Right lobe of liver (tissue), 4 donors: ENCODE measurements at regions not wholly inside any gene's neighbourhood (a gene's known extent, or its start where the extent isn't known, plus 50 kb on each side); places are given as distances from the start of the nearest gene placed in this dataset.

Source experiments
- POLR2A ChIP-seq: fragments of 450-650 bp; IDR thresholded peaks from one replicate; pipeline ENCODE4 v1.6.1; 2017; ENCODE audit warnings: antibody characterized with exemption, mild to moderate bottlenecking
- TF ChIP-seq, protein P1 (sequence below), 4 donors: fragments of 200-600 bp in 3 of 4; fragments of 450-650 bp in 1 of 4; IDR thresholded peaks; one replicate each; pipeline versions ENCODE4 v1.5.1 to v1.8.0; 2016 to 2022; ENCODE audit warnings: antibody characterized with exemption in 4 of 4, mild to moderate bottlenecking in 2 of 4
- donor health status: DM: no; HTN: no; CAD: no.
- donor health status: DM: no; HTN: no; CAD: no.
- donor health status: DM: no; HTN: yes; CAD: no.

DNA sequence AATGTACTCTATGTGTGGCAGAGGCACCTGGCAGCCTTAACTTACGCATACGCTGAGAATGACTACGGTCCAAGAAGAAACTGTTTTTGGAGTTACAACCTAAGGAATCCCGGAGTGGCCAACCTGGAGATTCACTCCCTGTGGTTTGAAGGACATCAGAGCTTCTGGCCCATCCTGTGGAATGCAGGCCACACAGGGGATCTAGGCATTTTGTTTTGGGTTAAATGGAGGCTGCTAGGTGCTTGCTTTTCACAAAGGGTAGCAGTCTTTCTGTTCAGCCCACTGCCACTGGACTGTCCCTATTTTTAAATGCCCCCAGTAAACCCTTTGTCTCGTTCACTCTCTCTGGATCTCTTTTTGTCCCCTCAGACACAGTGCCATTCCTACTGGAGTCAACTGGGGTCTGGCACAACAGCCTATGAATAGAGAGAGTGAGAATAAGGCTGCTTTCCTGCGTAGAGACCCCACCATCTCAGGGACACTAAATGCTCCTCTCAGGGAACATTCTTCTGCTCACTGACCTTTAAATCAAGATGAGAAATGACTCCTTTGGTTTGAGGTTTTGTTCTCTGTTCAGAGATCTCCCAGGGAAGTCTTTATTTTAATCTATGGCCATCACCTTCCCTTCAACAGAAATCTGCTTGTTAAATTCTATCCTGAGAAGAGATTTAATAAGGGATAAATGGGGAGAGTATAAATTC is 124.9 kb downstream of the B3GNT2 start:
- TF ChIP-seq, protein P1, sequence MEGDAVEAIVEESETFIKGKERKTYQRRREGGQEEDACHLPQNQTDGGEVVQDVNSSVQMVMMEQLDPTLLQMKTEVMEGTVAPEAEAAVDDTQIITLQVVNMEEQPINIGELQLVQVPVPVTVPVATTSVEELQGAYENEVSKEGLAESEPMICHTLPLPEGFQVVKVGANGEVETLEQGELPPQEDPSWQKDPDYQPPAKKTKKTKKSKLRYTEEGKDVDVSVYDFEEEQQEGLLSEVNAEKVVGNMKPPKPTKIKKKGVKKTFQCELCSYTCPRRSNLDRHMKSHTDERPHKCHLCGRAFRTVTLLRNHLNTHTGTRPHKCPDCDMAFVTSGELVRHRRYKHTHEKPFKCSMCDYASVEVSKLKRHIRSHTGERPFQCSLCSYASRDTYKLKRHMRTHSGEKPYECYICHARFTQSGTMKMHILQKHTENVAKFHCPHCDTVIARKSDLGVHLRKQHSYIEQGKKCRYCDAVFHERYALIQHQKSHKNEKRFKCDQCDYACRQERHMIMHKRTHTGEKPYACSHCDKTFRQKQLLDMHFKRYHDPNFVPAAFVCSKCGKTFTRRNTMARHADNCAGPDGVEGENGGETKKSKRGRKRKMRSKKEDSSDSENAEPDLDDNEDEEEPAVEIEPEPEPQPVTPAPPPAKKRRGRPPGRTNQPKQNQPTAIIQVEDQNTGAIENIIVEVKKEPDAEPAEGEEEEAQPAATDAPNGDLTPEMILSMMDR (IDR thresholded peaks at IDR 0.05): no peak
- TF ChIP-seq POLR2A: no peak
